Liver (tissue), 3 donors: ENCODE measurements at regions not wholly inside any gene's neighbourhood (a gene's known extent, or its start where the extent isn't known, plus 50 kb on each side); places are given as distances from the start of the nearest gene placed in this dataset.

Source experiments
- HNF4G ChIP-seq: IDR thresholded peaks from 2 replicates; pipeline ENCODE4 v1.6.1; 2016; ENCODE audit warnings: antibody characterized with exemption
- RAD21 ChIP-seq, 2 donors: IDR thresholded peaks; 2 replicates each; pipeline ENCODE4 v1.6.1; 2016; ENCODE audit warnings: antibody characterized with exemption in 2 of 2, mild to moderate bottlenecking in 2 of 2
- TF ChIP-seq, protein P1 (sequence below): fragments of 150-350 bp; IDR thresholded peaks from 2 replicates; pipeline ENCODE4 v1.5.1; 2017; ENCODE audit warnings: improper control_type of control experiment, low read depth, low read length; ENCODE audit not compliant: missing input control
- TF ChIP-seq, protein P2 (sequence below): IDR thresholded peaks from 2 replicates; pipeline ENCODE4 v1.6.1; 2016; ENCODE audit warnings: antibody characterized with exemption, mild to moderate bottlenecking
- donor health status: healthy.
- donor health status: healthy.

DNA sequence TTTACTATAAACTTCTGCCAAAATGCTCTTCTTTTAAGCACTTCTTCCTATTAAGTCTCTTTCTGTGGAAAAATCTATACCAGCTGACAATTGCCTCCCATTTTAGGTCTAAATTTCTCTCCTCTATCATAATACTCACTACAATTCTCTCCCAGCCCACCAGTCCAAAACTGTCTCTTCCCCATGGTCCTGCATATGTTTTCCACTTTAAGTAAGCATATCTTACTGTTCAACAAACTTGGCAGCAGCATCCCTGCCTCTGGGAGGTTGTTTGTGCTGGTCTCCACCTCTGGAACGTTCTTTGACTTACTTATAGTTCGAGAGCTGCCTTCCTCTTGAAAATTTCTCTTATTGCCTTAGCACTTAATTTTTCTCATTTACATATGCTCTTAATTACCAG is 180.5 kb downstream of the COL12A1 start:
- TF ChIP-seq, protein P1, sequence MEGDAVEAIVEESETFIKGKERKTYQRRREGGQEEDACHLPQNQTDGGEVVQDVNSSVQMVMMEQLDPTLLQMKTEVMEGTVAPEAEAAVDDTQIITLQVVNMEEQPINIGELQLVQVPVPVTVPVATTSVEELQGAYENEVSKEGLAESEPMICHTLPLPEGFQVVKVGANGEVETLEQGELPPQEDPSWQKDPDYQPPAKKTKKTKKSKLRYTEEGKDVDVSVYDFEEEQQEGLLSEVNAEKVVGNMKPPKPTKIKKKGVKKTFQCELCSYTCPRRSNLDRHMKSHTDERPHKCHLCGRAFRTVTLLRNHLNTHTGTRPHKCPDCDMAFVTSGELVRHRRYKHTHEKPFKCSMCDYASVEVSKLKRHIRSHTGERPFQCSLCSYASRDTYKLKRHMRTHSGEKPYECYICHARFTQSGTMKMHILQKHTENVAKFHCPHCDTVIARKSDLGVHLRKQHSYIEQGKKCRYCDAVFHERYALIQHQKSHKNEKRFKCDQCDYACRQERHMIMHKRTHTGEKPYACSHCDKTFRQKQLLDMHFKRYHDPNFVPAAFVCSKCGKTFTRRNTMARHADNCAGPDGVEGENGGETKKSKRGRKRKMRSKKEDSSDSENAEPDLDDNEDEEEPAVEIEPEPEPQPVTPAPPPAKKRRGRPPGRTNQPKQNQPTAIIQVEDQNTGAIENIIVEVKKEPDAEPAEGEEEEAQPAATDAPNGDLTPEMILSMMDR, result no peak
- TF ChIP-seq RAD21 (IDR thresholded peaks at IDR 0.05) (no peak), HNF4G (no peak)
- TF ChIP-seq, protein P2, sequence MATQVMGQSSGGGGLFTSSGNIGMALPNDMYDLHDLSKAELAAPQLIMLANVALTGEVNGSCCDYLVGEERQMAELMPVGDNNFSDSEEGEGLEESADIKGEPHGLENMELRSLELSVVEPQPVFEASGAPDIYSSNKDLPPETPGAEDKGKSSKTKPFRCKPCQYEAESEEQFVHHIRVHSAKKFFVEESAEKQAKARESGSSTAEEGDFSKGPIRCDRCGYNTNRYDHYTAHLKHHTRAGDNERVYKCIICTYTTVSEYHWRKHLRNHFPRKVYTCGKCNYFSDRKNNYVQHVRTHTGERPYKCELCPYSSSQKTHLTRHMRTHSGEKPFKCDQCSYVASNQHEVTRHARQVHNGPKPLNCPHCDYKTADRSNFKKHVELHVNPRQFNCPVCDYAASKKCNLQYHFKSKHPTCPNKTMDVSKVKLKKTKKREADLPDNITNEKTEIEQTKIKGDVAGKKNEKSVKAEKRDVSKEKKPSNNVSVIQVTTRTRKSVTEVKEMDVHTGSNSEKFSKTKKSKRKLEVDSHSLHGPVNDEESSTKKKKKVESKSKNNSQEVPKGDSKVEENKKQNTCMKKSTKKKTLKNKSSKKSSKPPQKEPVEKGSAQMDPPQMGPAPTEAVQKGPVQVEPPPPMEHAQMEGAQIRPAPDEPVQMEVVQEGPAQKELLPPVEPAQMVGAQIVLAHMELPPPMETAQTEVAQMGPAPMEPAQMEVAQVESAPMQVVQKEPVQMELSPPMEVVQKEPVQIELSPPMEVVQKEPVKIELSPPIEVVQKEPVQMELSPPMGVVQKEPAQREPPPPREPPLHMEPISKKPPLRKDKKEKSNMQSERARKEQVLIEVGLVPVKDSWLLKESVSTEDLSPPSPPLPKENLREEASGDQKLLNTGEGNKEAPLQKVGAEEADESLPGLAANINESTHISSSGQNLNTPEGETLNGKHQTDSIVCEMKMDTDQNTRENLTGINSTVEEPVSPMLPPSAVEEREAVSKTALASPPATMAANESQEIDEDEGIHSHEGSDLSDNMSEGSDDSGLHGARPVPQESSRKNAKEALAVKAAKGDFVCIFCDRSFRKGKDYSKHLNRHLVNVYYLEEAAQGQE, result no peak
